Adrenal gland (tissue), 9 donors: ENCODE measurements at regions not wholly inside any gene's neighbourhood (a gene's known extent, or its start where the extent isn't known, plus 50 kb on each side); places are given as distances from the start of the nearest gene placed in this dataset.

Experiments
- DNase-seq, 7 donors: peaks; one replicate each; pipeline ENCODE4 v3.0.0-alpha.2; 2019 to 2020
- H3K27ac ChIP-seq, 5 donors: fragments of 200-600 bp; sonication (generic) in 4 of 5; 1 replicate in 3 of 5; 2 replicates in 2 of 5; pipeline versions ENCODE4 v1.5.1 to v1.8.0; 2016 to 2020; ENCODE audit warnings: mild to moderate bottlenecking in 1 of 5
- H3K27me3 ChIP-seq: fragments of 200-600 bp; 2 replicates; pipeline ENCODE4 v1.8.0; 2021
- H3K36me3 ChIP-seq, 2 donors: fragments of 200-600 bp; replicated peaks in 1 of 2; 1 replicate in 1 of 2; 2 replicates in 1 of 2; pipeline versions ENCODE4 v1.5.1 to v1.8.0; 2018 to 2022
- H3K4me1 ChIP-seq, 2 donors: fragments of 200-600 bp; replicated peaks in 1 of 2; 1 replicate in 1 of 2; 2 replicates in 1 of 2; pipeline versions ENCODE4 v1.5.1 to v1.8.0; 2018 to 2021
- H3K4me3 ChIP-seq, 4 donors: fragments of 200-600 bp; sonication (generic) in 3 of 4; one replicate each; pipeline ENCODE4 v1.5.1; 2016 to 2018
- H3K9me3 ChIP-seq, 3 donors: fragments of 200-600 bp; sonication (generic) in 1 of 3; replicated peaks in 1 of 3; 1 replicate in 2 of 3; 2 replicates in 1 of 3; pipeline versions ENCODE4 v1.5.1 to v1.8.0; 2016 to 2021
- POLR2A ChIP-seq, 2 donors: fragments of 450-650 bp; IDR thresholded peaks; one replicate each; pipeline ENCODE4 v1.6.1; 2017; ENCODE audit warnings: antibody characterized with exemption in 2 of 2, mild to moderate bottlenecking in 2 of 2, moderate library complexity in 1 of 2
- WGBS, 4 donors: extraction: QIAGEN DNeasy Blood & Tissue Kit in 2 of 4; methylation state at CpG; one replicate each; pipeline versions ENCODE4 v1.1.5 to v1.1.7; 2013 to 2017; 5-methylcytosine and 5-hydroxymethylcytosine counted together
- intact Hi-C, 2 donors: fragments of 100-400 bp; cut with DNase I; formaldehyde crosslinking; loops; one replicate each; pipeline versions ENCODE4 v1.14.1 to v1.15.0; 2022 to 2023
- TF ChIP-seq, protein P1 (sequence below), 6 experiments: fragments of 450-650 bp in 4 of 6; fragments of 200-600 bp in 2 of 6; sonication (generic) in 1 of 6; IDR thresholded peaks; 1 replicate in 5 of 6; 2 replicates in 1 of 6; pipeline versions ENCODE4 v1.5.1 to v1.8.0; 2016 to 2021; ENCODE audit warnings: antibody characterized with exemption in 6 of 6, mild to moderate bottlenecking in 2 of 6, moderate library complexity in 1 of 6
- donor health status: healthy with polysubstance abuse.
- donor health status: Bipolar disorder and iron deficiency.
- donor health status: DM: yes; HTN: yes; CAD: no.
- donor health status: DM: no; HTN: no; CAD: no.
- donor health status: DM: no; HTN: no; CAD: no.

DNA sequence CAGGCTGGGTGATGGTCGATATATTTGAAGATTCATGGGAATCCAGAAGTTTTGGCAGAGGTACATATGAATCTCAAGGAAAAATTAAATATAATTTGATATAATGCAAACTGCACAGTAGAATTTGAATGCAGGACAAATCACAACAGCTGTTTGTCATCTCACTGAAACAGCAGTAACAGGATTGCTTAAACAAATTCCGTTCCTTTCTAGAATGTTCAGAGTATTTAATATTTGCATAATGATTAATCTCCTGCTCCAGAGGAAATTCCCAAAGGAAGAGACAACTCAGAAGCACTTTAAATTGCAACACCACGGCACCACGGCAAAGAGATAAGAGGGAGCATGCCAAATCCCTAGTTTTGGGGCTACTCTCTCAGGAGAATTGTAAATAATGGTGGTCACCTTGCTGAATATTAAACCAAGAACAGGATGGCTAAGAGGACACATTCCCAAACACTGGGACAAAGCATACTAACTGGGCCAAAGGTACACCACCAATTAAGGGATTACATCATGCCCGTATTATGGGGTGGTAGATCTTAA is 67.8 kb upstream of the MAP4K3 start:
- H3K27ac ChIP-seq: peak overlapping the region in 4 of 5 donors; percentile 43 to 74 (median 68)
- peak in 1 of 7 donors; percentile 19 for DNase-seq
- peaks cover 28 to 56% of the 10 kb centered on the region in 2 donors for H3K4me1 ChIP-seq
- WGBS, 4 donors: 27 to 32% (median 31%) methylated on average over 5 of the region's 5 CpGs
- H3K4me3 ChIP-seq: peak overlapping the region in 1 of 4 donors; percentile 25
- intact Hi-C loops: no loop called here
- no peaks in the 10 kb centered on the region for H3K27me3 ChIP-seq
- H3K9me3 ChIP-seq: no peaks in the 10 kb centered on the region
- H3K36me3 ChIP-seq: no peaks in the 10 kb centered on the region
- TF ChIP-seq, protein P1, sequence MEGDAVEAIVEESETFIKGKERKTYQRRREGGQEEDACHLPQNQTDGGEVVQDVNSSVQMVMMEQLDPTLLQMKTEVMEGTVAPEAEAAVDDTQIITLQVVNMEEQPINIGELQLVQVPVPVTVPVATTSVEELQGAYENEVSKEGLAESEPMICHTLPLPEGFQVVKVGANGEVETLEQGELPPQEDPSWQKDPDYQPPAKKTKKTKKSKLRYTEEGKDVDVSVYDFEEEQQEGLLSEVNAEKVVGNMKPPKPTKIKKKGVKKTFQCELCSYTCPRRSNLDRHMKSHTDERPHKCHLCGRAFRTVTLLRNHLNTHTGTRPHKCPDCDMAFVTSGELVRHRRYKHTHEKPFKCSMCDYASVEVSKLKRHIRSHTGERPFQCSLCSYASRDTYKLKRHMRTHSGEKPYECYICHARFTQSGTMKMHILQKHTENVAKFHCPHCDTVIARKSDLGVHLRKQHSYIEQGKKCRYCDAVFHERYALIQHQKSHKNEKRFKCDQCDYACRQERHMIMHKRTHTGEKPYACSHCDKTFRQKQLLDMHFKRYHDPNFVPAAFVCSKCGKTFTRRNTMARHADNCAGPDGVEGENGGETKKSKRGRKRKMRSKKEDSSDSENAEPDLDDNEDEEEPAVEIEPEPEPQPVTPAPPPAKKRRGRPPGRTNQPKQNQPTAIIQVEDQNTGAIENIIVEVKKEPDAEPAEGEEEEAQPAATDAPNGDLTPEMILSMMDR (IDR thresholded peaks at IDR 0.05): no peak
- TF ChIP-seq POLR2A (IDR thresholded peaks at IDR 0.05): no peak

GRCh38 chr2:39506215-39506614 is 69.1 kb upstream of the MAP4K3 start:
- TF ChIP-seq, protein P1 (IDR thresholded peaks at IDR 0.05): no peak
- TF ChIP-seq POLR2A (IDR thresholded peaks at IDR 0.05): no peak
- intact Hi-C loops: no loop called here
- H3K36me3 ChIP-seq: no peaks in the 10 kb centered on the region
- WGBS, 4 donors: 72 to 96% (median 85%) methylated on average over 2 of the region's 2 CpGs
- no peak overlapping the region for H3K27ac ChIP-seq
- no peak overlapping the region for H3K4me3 ChIP-seq
- H3K4me1 ChIP-seq: peaks cover 23 to 54% of the 10 kb centered on the region in 2 donors
- no peak for DNase-seq
- H3K27me3 ChIP-seq: no peaks in the 10 kb centered on the region
- H3K9me3 ChIP-seq: no peaks in the 10 kb centered on the region

- H3K36me3 ChIP-seq: no peaks in the 10 kb centered on the region
- whole genome bisulfite sequencing, 4 donors: 66 to 82% (median 78%) methylated on average over 4 of the region's 4 CpGs
- H3K27ac ChIP-seq: peak overlapping the region in 1 of 5 donors; percentile 41
- intact Hi-C loops: no loop called here
- no peak for DNase-seq
- no peaks in the 10 kb centered on the region for H3K27me3 ChIP-seq
- no peak overlapping the region for H3K4me3 ChIP-seq
- H3K4me1 ChIP-seq: peaks cover 38 to 70% of the 10 kb centered on the region in 2 donors
- TF ChIP-seq, protein P1 (IDR thresholded peaks at IDR 0.05): no peak
- no peak for TF ChIP-seq POLR2A (IDR thresholded peaks at IDR 0.05)
- H3K9me3 ChIP-seq: no peaks in the 10 kb centered on the region
These were observed 71.1 kb upstream of the MAP4K3 start for GRCh38 chr2:39508198-39508597.

DNA sequence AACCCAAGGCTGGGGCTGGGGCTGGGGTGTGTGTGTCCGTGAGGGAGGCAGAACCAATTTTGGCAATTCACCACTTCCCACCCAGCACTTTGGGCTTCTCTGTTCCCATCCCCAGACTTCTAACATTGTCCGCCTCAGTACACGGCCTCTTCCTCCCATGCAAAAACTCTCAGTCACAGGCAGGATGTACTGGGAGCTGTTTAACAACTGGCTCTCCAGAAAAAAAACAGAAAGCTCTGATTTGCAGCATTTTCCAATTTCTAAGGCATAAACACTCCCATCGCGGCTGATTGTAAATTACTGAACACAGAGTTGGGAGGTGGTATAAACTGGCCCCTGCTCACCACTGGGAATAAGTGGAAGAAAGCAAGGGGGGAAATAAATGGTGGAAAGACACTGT is 73.1 kb upstream of the MAP4K3 start:
- no peaks in the 10 kb centered on the region for H3K27me3 ChIP-seq
- no peak for DNase-seq
- H3K4me3 ChIP-seq: no peak overlapping the region
- H3K36me3 ChIP-seq: no peaks in the 10 kb centered on the region
- 51 to 68% (median 62%) methylated on average over 5 of the region's 5 CpGs for WGBS, 4 donors
- peak overlapping the region in 2 of 5 donors; percentile 64 to 83 for H3K27ac ChIP-seq
- intact Hi-C loops: no loop called here
- H3K4me1 ChIP-seq: peaks cover 32 to 61% of the 10 kb centered on the region in 2 donors
- H3K9me3 ChIP-seq: no peaks in the 10 kb centered on the region
- TF ChIP-seq, protein P1 (IDR thresholded peaks at IDR 0.05): no peak
- TF ChIP-seq POLR2A (IDR thresholded peaks at IDR 0.05): no peak
